GM18508 (cell line): ENCODE measurements at regions not wholly inside any gene's neighbourhood (a gene's known extent, or its start where the extent isn't known, plus 50 kb on each side); places are given as distances from the start of the nearest gene placed in this dataset.

ENCODE experiments used
- ATAC-seq: cut with Tn5 transposase; IDR thresholded peaks from one replicate; pipeline ENCODE4 v1.9.1; 2021; ENCODE audit warnings: moderate number of reproducible peaks; ENCODE audit not compliant: insufficient read depth, unreplicated experiment

DNA sequence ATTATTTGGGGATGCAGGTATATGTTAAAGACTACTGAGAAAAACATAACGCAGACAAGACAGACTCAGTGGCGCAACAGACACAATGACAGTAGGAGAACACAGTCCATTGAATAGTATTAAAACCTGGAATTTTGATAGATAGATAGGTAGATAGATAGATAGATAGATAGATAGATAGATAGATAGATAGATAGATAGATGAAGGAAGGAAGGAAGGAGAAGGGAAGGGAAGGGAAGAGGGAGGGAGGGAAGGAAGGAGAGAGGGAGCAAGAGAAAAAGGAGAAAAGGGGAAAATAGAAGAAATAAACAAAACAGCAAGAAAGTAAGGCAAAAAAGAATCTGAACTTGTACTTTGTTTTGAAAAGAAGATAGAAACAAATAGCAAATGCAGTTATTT is 404.5 kb downstream of the FOXO1 start:
- ATAC-seq = no peak

- ATAC-seq = no peak
Observed at GRCh38 chr13:40269086-40269485, 397.4 kb downstream of the FOXO1 start.

GRCh38 chr13:40270726-40271125 is 395.7 kb downstream of the FOXO1 start:
- no peak for ATAC-seq

DNA sequence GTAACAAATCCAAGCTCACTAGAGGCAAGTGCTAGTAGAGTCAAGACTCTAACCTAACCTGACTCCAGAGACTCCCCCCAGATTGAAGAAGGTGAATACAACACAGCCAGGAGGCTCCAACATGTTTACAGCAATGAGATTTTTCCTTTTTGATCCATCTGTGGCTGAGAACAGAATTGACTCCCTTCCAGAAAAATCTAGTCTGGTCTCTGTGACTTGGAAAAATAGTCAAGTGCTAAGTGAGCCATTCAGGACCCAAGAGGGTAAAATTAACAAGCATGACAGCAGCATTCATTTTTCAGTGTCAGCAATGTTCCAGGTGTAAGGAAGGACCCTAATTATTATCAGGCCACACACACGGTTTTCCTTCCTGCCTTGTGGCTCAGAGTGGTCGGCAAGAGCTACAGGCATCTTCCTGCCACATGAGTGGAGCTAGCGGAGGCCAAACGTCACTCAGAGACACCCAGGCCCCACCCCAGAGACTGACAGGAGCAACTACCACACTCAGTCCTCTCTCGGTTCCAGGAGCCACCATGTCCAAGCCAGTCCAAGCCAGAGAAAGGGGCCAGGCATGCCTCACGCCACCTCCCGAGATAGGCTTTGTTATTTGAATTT is 395.1 kb downstream of the FOXO1 start:
- no peak for ATAC-seq

GRCh38 chr13:40271931-40272775 is 394.3 kb downstream of the FOXO1 start:
- no peak for ATAC-seq

- no peak for ATAC-seq
Observed at GRCh38 chr13:40272776-40273139, 393.7 kb downstream of the FOXO1 start.

GRCh38 chr13:40273253-40274025 is 393.0 kb downstream of the FOXO1 start:
- ATAC-seq = no peak

DNA sequence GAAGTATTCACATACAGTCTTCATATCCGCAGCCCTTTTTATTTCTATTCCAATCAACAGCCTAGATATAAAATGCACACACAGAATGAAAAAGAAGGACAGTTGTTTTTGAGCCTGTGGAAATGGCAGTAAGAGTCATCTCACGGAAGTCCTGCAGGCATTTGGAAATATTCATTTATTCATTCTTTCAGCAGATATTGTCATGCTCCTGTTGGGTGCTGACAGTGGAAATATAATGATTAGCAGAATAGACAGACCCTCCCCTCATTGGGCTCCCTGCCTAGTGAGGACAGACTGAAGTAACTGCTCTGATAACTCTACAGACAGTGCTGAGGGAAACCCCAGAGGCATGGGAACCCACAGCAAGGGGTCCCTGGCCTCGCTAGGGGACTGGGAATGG is 392.3 kb downstream of the FOXO1 start:
- no peak for ATAC-seq

DNA sequence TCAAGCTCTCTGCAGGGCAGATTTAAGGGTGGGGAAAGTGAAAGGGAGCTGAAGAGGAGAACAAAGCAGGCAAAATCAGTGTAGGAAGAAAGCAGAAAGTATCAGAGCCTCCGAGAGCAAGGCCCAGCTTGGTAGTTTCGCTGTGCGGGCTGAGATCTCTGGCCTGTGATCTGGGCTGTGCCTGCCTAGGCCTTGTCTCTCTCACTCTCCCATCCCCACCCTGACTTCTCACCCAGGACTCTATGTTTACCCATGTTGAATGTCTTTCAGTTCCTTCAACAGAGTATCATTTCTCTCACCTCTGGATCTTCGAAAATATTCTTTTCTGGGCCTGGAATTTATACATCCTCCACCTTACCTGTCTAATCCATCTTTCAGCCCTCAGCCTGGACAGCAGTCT is 391.3 kb downstream of the FOXO1 start:
- no peak for ATAC-seq

- ATAC-seq = no peak
Observed at GRCh38 chr13:40275636-40276035, 390.8 kb downstream of the FOXO1 start.

GRCh38 chr13:40283666-40284065 is 382.8 kb downstream of the FOXO1 start:
- no peak for ATAC-seq

DNA sequence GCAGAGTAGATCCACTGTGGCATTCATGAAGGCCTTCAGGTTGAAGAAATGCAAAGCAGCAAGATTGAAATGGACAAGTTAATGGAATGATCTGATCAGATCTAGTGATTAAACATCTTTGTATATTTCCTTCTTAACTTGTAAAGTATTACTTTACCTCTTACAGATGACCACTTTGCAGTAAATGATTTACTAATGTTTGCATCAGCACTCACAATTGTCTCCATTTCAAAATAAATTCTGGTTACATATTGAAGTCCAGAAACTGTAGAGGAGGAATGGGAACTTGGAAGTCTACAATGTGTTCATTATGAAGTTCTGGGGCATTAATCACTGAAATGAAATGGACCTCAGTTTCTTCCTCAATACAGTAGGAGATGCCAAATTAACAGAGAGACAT is 380.8 kb downstream of the FOXO1 start:
- no peak for ATAC-seq

GRCh38 chr13:40287428-40287827 is 379.0 kb downstream of the FOXO1 start:
- no peak for ATAC-seq

GRCh38 chr13:40288259-40288658 is 378.2 kb downstream of the FOXO1 start:
- ATAC-seq = no peak

DNA sequence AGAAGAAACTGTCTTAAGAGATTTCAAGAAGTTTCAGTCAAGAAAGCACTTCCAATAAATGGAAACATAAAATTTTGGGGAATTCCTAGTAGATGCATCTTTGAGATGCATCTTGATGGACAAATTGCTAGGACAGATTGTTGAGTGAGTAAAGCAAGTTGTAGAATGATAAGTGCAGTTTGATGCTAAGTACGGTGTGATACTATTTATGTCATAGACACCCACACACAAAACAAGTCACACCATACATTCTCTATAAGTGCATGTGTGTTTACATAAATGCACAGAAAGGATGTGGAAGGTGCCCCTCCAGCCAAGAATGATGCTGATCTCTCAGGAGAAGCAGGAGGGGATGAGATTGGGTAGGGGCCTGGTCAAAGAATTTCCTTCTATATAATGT is 375.7 kb downstream of the FOXO1 start:
- ATAC-seq = no peak

GRCh38 chr13:40292108-40292507 is 374.3 kb downstream of the FOXO1 start:
- no peak for ATAC-seq

GRCh38 chr13:40292536-40292935 is 373.9 kb downstream of the FOXO1 start:
- ATAC-seq = no peak

DNA sequence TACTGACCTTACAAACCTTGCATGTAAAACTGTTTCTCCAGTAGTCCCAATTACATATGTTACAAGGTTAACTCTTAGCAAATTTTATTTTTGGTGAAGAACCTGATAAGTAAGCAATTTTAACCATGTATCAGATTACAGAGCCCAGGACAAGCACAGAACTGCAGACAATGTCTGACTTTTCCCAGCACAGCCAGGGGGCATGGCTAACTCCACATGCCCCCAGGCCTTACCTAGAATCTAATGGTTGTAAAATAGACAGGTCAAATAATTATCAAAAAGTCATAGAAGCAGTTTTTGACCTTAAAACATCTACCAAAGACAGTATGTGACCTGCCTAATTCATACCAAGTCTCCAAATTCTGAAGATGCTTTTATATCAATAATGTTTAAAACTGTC is 364.1 kb downstream of the FOXO1 start:
- no peak for ATAC-seq

GRCh38 chr13:40304391-40304790 is 362.1 kb downstream of the FOXO1 start:
- ATAC-seq = no peak

DNA sequence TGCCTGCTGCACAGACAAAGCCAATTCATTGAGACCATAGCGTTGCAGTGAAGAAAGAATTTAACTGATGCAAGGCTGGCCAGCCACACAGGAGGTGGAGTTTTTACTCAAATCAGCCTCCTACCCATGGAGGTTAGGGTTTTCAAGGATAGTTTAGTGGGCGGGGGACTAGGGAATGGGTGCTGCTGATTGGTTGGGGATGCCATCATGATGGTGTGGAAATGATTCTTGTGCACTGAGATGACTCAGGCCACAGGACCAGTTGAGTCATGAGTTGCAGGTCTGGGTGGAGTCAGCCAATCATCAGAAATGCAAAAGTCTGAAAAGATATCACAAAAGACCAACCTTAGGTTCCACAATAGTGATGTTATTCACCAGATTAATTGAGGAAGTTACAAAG is 359.6 kb downstream of the FOXO1 start:
- ATAC-seq = no peak

GRCh38 chr13:40309881-40310280 is 356.6 kb downstream of the FOXO1 start:
- no peak for ATAC-seq
